H1 (cell line): ENCODE measurements at regions not wholly inside any gene's neighbourhood (a gene's known extent, or its start where the extent isn't known, plus 50 kb on each side); places are given as distances from the start of the nearest gene placed in this dataset.

ENCODE experiments used
- EP300 ChIP-seq, 2 experiments: IDR thresholded peaks; 1 replicate in 1 of 2; 2 replicates in 1 of 2; pipeline ENCODE4 v1.6.1; 2011 to 2012; ENCODE audit warnings: low read depth in 2 of 2, low read length in 2 of 2, mild to moderate bottlenecking in 2 of 2, borderline replicate concordance in 1 of 2, inconsistent platforms in 1 of 2, moderate library complexity in 1 of 2
- HDAC2 ChIP-seq, 2 experiments: fragments of 300-600 bp in 1 of 2; sonication (generic) in 1 of 2; IDR thresholded peaks; 2 replicates each; pipeline ENCODE4 v1.6.1; 2011 to 2012; ENCODE audit warnings: low read depth in 2 of 2, low read length in 2 of 2, mild to moderate bottlenecking in 2 of 2, moderate library complexity in 2 of 2, borderline replicate concordance in 1 of 2, inconsistent platforms in 1 of 2
- SIX5 ChIP-seq: IDR thresholded peaks from 2 replicates; pipeline ENCODE4 v1.6.1; 2011; ENCODE audit warnings: mild to moderate bottlenecking, low read depth, low read length
- SP1 ChIP-seq: IDR thresholded peaks from 2 replicates; pipeline ENCODE4 v1.6.1; 2011; ENCODE audit warnings: low read depth, low read length
- SP2 ChIP-seq: IDR thresholded peaks from 2 replicates; pipeline ENCODE4 v1.6.1; 2012; ENCODE audit warnings: mild to moderate bottlenecking, low read length, inconsistent platforms
- TCF12 ChIP-seq: IDR thresholded peaks from 2 replicates; pipeline ENCODE4 v1.6.1; 2011; ENCODE audit warnings: low read depth, mild to moderate bottlenecking, low read length
- ZNF274 ChIP-seq: IDR thresholded peaks from 2 replicates; pipeline ENCODE4 v1.7.0; 2012; ENCODE audit warnings: low read length, borderline replicate concordance; ENCODE audit errors: extremely low read depth
- TF ChIP-seq, protein P1 (sequence below): fragments of 300-600 bp; sonication (generic); IDR thresholded peaks from 2 replicates; pipeline ENCODE4 v1.7.1; 2012; ENCODE audit warnings: low read length, moderate library complexity, mild to moderate bottlenecking, inconsistent platforms; ENCODE audit not compliant: insufficient replicate concordance

DNA sequence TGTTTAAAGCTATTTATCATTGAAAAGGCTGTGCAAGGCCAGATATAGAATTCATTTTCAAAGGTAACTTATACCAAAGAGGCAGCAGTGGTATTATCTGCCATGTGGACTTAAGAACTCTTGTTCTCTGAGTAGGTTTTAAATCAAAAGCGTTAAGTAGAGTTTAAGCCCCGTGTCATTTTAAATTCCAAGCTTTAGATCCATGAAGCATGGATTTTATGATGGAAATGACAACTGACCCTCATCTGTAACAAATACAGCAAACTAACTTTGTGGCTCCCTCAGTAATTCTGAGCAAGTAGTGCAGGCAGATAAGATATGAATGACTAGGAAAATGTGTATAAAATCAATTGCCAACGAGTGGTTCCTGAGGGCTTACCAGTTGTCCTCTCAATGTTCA, 247.0 kb downstream of the WDR11 start (continued):
- TF ChIP-seq, protein P1, sequence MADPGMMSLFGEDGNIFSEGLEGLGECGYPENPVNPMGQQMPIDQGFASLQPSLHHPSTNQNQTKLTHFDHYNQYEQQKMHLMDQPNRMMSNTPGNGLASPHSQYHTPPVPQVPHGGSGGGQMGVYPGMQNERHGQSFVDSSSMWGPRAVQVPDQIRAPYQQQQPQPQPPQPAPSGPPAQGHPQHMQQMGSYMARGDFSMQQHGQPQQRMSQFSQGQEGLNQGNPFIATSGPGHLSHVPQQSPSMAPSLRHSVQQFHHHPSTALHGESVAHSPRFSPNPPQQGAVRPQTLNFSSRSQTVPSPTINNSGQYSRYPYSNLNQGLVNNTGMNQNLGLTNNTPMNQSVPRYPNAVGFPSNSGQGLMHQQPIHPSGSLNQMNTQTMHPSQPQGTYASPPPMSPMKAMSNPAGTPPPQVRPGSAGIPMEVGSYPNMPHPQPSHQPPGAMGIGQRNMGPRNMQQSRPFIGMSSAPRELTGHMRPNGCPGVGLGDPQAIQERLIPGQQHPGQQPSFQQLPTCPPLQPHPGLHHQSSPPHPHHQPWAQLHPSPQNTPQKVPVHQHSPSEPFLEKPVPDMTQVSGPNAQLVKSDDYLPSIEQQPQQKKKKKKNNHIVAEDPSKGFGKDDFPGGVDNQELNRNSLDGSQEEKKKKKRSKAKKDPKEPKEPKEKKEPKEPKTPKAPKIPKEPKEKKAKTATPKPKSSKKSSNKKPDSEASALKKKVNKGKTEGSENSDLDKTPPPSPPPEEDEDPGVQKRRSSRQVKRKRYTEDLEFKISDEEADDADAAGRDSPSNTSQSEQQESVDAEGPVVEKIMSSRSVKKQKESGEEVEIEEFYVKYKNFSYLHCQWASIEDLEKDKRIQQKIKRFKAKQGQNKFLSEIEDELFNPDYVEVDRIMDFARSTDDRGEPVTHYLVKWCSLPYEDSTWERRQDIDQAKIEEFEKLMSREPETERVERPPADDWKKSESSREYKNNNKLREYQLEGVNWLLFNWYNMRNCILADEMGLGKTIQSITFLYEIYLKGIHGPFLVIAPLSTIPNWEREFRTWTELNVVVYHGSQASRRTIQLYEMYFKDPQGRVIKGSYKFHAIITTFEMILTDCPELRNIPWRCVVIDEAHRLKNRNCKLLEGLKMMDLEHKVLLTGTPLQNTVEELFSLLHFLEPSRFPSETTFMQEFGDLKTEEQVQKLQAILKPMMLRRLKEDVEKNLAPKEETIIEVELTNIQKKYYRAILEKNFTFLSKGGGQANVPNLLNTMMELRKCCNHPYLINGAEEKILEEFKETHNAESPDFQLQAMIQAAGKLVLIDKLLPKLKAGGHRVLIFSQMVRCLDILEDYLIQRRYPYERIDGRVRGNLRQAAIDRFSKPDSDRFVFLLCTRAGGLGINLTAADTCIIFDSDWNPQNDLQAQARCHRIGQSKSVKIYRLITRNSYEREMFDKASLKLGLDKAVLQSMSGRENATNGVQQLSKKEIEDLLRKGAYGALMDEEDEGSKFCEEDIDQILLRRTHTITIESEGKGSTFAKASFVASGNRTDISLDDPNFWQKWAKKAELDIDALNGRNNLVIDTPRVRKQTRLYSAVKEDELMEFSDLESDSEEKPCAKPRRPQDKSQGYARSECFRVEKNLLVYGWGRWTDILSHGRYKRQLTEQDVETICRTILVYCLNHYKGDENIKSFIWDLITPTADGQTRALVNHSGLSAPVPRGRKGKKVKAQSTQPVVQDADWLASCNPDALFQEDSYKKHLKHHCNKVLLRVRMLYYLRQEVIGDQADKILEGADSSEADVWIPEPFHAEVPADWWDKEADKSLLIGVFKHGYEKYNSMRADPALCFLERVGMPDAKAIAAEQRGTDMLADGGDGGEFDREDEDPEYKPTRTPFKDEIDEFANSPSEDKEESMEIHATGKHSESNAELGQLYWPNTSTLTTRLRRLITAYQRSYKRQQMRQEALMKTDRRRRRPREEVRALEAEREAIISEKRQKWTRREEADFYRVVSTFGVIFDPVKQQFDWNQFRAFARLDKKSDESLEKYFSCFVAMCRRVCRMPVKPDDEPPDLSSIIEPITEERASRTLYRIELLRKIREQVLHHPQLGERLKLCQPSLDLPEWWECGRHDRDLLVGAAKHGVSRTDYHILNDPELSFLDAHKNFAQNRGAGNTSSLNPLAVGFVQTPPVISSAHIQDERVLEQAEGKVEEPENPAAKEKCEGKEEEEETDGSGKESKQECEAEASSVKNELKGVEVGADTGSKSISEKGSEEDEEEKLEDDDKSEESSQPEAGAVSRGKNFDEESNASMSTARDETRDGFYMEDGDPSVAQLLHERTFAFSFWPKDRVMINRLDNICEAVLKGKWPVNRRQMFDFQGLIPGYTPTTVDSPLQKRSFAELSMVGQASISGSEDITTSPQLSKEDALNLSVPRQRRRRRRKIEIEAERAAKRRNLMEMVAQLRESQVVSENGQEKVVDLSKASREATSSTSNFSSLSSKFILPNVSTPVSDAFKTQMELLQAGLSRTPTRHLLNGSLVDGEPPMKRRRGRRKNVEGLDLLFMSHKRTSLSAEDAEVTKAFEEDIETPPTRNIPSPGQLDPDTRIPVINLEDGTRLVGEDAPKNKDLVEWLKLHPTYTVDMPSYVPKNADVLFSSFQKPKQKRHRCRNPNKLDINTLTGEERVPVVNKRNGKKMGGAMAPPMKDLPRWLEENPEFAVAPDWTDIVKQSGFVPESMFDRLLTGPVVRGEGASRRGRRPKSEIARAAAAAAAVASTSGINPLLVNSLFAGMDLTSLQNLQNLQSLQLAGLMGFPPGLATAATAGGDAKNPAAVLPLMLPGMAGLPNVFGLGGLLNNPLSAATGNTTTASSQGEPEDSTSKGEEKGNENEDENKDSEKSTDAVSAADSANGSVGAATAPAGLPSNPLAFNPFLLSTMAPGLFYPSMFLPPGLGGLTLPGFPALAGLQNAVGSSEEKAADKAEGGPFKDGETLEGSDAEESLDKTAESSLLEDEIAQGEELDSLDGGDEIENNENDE: no peak
- TF ChIP-seq TCF12 (no peak), EP300 (IDR thresholded peaks at IDR 0.05; ENCODE audit: borderline replicate concordance in 1 of 2, low read depth in 2 of 2, low read length in 2 of 2) (no peak), SP1 (no peak), ZNF274 (no peak), SIX5 (no peak), HDAC2 (IDR thresholded peaks at IDR 0.05; ENCODE audit: borderline replicate concordance in 1 of 2, low read depth in 2 of 2, low read length in 2 of 2) (no peak), SP2 (no peak)
